ENCODE measurements at regions not wholly inside any gene's neighbourhood (a gene's known extent, or its start where the extent isn't known, plus 50 kb on each side); places are given as distances from the start of the nearest gene placed in this dataset.
A peak's percentile ranks its signal among the peaks of the same experiment; 100 is the strongest.

- no peak for DNase-seq (ENCODE audit: low read depth)
- H3K4me3 ChIP-seq (ENCODE audit: low read depth, low read length) = no peak overlapping the region
- TF ChIP-seq, protein P1, sequence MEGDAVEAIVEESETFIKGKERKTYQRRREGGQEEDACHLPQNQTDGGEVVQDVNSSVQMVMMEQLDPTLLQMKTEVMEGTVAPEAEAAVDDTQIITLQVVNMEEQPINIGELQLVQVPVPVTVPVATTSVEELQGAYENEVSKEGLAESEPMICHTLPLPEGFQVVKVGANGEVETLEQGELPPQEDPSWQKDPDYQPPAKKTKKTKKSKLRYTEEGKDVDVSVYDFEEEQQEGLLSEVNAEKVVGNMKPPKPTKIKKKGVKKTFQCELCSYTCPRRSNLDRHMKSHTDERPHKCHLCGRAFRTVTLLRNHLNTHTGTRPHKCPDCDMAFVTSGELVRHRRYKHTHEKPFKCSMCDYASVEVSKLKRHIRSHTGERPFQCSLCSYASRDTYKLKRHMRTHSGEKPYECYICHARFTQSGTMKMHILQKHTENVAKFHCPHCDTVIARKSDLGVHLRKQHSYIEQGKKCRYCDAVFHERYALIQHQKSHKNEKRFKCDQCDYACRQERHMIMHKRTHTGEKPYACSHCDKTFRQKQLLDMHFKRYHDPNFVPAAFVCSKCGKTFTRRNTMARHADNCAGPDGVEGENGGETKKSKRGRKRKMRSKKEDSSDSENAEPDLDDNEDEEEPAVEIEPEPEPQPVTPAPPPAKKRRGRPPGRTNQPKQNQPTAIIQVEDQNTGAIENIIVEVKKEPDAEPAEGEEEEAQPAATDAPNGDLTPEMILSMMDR (IDR thresholded peaks at IDR 0.05; ENCODE audit: insufficient read depth, low read depth, low read length) = no peak
Measured at GRCh38 chr1:58409336-58409735, 137.2 kb downstream of the OMA1 start.

DNA sequence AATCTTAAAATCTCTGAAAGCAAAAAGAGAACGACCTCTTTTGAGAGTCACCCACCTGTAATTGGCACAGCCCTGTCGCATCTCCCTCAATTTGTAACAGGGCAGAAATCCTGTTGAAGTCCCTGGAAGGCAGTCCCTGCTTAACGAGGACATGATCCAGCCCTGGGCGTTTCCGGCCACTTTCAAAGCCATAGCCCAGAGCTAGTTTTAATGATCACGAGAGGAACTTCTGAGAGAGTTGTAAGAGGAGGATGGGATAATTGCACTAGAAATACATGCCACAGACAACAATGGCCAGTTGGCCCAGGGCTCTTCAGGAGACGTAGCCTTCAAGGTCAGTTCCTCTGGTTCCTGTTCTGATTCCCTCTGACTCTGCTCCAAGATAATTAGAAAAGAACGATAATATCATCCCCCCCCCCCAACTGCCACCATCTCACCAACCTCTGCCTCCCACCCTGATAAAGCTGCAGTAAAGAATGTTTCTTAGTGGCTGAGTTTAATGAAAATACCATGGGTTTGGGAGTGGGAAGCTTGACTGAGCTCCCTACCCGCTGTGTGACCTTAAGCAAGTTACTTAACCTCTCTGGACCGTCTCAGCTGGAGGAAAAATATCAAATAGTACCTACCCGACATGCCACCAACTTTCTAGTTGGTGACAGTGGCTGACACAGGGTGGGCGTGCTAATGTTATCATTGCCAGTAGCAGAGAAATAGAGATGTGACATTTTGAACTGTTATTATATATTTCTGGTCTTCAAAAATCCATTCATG, 140.0 kb downstream of the OMA1 start:
- DNase-seq (ENCODE audit: low read depth) = no peak
- H3K4me3 ChIP-seq (ENCODE audit: low read depth, low read length) = no peak overlapping the region
- TF ChIP-seq, protein P1 (IDR thresholded peaks at IDR 0.05; ENCODE audit: insufficient read depth, low read depth, low read length) = no peak

DNA sequence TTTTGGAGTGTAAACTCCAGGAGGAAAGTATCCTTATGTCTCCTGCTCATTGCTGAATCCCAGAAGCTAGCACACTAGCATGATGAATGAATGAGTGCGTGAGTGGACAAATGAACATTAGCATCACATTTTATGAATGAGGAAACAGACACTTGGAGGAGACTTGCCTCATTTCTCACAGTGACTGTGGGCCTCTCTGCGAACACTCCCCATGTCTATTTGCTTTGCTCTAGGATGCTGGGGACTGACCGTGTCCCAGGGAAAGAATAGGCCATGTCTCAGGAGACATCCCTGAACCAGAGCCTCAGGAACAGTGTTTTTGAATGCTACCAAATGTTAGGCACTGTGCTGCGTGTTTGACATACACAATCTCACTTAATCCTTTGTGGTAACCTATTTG, 140.9 kb downstream of the OMA1 start:
- TF ChIP-seq, protein P1 (IDR thresholded peaks at IDR 0.05; ENCODE audit: insufficient read depth, low read depth, low read length) = no peak
- no peak overlapping the region for H3K4me3 ChIP-seq (ENCODE audit: low read depth, low read length)
- DNase-seq (ENCODE audit: low read depth) = no peak

GRCh38 chr1:58403894-58404293, 142.6 kb downstream of the OMA1 start:
- H3K4me3 ChIP-seq (ENCODE audit: low read depth, low read length) = no peak overlapping the region
- TF ChIP-seq, protein P1 (IDR thresholded peaks at IDR 0.05; ENCODE audit: insufficient read depth, low read depth, low read length) = no peak

GRCh38 chr1:58402444-58402843, 144.1 kb downstream of the OMA1 start:
- peak; percentile 7 for DNase-seq (ENCODE audit: low read depth)
- TF ChIP-seq, protein P1 (IDR thresholded peaks at IDR 0.05; ENCODE audit: insufficient read depth, low read depth, low read length) = no peak
- H3K4me3 ChIP-seq (ENCODE audit: low read depth, low read length) = no peak overlapping the region

More at GRCh38 chr1:58403894-58404293, 142.6 kb downstream of the OMA1 start:
- DNase-seq (ENCODE audit: low read depth) = no peak

DNA sequence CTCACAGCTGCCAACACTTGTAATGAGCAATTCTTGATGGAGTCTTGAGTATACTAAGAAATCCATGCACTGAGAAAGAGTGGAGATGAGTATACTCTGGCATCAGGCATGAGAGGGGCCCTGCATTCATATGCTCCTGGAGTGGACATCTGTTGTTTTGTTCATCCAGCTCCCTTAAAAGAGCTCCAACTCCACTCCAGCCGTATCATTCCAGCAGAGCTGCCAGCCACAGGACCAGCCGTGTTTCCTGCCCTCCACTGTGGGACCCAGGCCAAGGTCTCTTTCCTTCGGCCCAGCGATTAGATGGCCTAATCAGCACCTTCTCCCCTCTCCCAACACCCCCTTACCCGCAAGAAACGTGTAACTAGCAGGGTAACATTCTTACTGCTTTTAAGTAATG, 144.5 kb downstream of the OMA1 start:
- H3K4me3 ChIP-seq (ENCODE audit: low read depth, low read length) = no peak overlapping the region
- TF ChIP-seq, protein P1 (IDR thresholded peaks at IDR 0.05; ENCODE audit: insufficient read depth, low read depth, low read length) = no peak
- DNase-seq (ENCODE audit: low read depth) = peak; percentile 4

DNA sequence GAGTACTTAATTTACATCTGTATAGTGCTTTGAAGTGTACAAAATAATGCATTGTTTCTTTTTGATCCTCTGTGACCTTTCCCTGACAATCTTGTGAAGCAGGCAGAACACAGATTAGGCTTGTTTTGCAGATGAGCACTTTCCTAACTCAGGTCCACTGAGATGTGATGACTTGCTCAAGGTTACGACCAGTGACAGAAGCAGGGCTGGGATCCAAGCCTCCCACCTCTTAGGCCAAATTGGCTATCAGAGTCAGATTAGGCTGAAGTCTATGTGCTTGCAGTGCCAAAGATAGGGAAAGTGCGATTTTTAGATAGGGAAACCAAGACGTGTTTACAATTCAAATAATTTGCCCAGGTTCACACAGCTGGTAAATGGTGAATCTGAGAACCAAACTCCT, 147.3 kb downstream of the OMA1 start:
- H3K4me3 ChIP-seq (ENCODE audit: low read depth, low read length) = no peak overlapping the region
- TF ChIP-seq, protein P1 (IDR thresholded peaks at IDR 0.05; ENCODE audit: insufficient read depth, low read depth, low read length) = no peak
- no peak for DNase-seq (ENCODE audit: low read depth)

Measured in fibroblast of villous mesenchyme (primary cell).